ENCODE measurements at regions not wholly inside any gene's neighbourhood (a gene's known extent, or its start where the extent isn't known, plus 50 kb on each side); places are given as distances from the start of the nearest gene placed in this dataset.
A peak's percentile ranks its signal among the peaks of the same experiment; 100 is the strongest.

DNA sequence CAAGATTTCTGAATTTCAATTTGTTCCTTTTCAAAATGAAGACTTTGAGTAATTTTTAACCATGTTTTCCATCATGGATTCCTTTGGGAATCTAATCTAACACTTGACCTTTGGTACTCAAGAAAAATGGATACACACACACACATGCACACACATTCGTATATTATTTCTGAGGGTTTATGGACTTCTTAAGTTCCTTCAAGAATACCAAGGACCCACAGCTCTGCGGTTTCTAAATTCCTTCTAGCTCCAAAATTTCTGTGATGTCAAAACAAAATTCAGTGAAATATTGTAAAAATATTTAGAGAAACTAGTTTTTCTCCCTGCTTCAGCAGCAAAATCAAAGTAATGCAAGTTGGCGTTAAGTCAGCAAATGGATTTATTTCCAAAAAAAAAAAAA, 98.3 kb upstream of the FAM13C start:
- TF ChIP-seq, protein P1, sequence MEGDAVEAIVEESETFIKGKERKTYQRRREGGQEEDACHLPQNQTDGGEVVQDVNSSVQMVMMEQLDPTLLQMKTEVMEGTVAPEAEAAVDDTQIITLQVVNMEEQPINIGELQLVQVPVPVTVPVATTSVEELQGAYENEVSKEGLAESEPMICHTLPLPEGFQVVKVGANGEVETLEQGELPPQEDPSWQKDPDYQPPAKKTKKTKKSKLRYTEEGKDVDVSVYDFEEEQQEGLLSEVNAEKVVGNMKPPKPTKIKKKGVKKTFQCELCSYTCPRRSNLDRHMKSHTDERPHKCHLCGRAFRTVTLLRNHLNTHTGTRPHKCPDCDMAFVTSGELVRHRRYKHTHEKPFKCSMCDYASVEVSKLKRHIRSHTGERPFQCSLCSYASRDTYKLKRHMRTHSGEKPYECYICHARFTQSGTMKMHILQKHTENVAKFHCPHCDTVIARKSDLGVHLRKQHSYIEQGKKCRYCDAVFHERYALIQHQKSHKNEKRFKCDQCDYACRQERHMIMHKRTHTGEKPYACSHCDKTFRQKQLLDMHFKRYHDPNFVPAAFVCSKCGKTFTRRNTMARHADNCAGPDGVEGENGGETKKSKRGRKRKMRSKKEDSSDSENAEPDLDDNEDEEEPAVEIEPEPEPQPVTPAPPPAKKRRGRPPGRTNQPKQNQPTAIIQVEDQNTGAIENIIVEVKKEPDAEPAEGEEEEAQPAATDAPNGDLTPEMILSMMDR (IDR thresholded peaks at IDR 0.05; ENCODE audit: low read depth, low read length, missing control alignments) = no peak
- in situ Hi-C loops (cut with HindIII; ENCODE audit: low sequenced_read_pairs) = no loop called here

DNA sequence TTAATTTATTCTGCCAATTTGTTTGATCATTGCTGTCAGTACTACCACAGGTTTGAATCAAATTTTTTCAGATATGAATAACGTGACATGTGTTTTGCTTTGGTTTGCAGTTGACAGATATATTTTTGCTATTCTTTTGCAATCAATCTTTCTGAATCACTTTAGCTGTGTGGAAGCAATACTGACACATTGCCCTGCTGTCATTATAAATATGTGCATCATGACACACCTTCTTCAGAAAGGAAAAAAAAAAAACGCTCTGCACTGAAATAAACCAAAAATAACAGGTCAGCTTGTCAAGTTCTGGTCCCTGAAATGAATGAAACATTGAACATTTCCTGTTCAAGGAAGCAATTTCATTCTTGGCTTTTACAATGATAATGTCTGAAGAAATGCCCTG, 93.8 kb upstream of the FAM13C start:
- TF ChIP-seq, protein P1 (IDR thresholded peaks at IDR 0.05; ENCODE audit: low read depth, low read length, missing control alignments) = no peak
- H3K4me3 ChIP-seq (ENCODE audit: low read depth, low read length) = no peak overlapping the region
- in situ Hi-C loops (cut with HindIII; ENCODE audit: low sequenced_read_pairs) = no loop called here
- no peak for DNase-seq (ENCODE audit: low read depth)

More for the DNA sequence above, 98.3 kb upstream of the FAM13C start:
- no peak overlapping the region for H3K4me3 ChIP-seq (ENCODE audit: low read depth, low read length)
- no peak for DNase-seq (ENCODE audit: low read depth)

DNA sequence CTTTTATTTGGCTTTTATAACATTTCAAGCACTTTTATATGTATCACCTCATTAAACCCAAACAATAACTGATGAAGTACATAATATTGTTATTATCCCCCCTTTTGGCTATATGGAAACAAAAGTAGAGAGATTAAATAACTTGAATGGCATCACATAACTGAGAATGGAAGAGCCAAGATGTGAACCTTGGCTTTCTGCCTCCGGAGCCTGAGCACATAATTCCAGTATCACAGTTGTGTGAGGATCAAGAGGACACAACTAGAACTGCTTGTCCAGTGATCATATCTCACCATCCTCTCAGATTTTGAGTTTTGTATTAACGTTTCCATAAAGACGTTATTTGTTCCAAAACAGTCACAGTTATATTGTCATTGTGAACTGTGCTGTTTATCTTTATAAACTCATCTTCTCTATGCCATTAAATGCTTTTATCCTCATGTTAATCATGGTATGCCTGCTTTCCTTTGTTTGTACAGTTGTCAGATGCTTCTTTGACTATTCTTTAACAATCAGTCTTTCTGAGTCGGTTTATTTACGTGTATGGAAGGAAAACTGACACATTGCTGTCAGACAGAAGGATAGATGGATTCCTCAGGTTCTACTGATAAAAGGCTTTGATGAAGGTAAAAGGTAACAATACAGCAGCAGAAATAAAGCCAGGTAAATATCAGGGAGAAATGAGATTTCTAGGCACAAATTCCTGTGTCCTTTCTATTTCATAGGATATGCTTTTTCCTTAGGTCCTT, 92.0 kb upstream of the FAM13C start:
- no peak overlapping the region for H3K4me3 ChIP-seq (ENCODE audit: low read depth, low read length)
- no peak for DNase-seq (ENCODE audit: low read depth)
- in situ Hi-C loops (cut with HindIII; ENCODE audit: low sequenced_read_pairs) = no loop called here
- TF ChIP-seq, protein P1 (IDR thresholded peaks at IDR 0.05; ENCODE audit: low read depth, low read length, missing control alignments) = no peak

DNA sequence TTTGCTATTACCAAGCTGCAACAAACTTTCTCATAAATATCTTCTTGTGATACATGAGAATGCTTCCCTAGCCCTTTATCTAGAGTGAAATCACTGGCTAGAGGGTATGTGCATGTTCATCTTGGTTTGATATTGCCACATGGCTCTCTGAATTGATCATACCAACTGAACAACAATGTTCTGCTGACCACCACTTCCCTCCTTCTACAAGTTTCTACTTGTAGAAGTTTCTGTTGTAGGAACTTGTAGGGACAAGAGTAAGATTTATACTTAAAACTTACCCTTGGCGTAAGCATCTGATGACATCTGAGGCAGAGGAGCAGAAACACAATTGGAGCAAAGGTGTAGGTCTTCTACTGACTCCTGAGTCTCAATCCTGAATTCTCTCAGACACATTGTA, 86.3 kb upstream of the FAM13C start:
- DNase-seq (ENCODE audit: low read depth) = no peak
- H3K4me3 ChIP-seq (ENCODE audit: low read depth, low read length) = no peak overlapping the region
- TF ChIP-seq, protein P1 (IDR thresholded peaks at IDR 0.05; ENCODE audit: low read depth, low read length, missing control alignments) = no peak
- in situ Hi-C loops (cut with HindIII; ENCODE audit: low sequenced_read_pairs) = no loop called here

DNA sequence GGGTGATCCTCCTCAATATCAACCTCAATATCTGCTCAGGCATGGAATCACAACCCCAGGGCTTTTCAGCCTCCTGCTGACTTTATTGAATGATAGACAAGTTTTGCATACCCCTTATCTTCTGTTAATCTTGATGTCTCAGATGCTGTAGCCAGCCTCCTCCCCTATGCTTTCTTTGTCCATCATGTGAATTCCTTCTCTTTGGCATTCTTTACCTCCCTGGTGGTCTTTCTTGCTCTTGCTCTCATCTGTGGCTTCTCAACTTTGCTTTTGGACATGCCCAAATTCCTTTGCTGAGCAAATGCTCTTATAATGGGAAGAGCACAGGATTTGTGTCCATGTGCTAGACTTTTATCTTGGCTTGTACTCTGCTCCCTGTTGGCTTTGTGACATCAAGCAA, 73.4 kb upstream of the FAM13C start:
- DNase-seq (ENCODE audit: low read depth) = no peak

DNA sequence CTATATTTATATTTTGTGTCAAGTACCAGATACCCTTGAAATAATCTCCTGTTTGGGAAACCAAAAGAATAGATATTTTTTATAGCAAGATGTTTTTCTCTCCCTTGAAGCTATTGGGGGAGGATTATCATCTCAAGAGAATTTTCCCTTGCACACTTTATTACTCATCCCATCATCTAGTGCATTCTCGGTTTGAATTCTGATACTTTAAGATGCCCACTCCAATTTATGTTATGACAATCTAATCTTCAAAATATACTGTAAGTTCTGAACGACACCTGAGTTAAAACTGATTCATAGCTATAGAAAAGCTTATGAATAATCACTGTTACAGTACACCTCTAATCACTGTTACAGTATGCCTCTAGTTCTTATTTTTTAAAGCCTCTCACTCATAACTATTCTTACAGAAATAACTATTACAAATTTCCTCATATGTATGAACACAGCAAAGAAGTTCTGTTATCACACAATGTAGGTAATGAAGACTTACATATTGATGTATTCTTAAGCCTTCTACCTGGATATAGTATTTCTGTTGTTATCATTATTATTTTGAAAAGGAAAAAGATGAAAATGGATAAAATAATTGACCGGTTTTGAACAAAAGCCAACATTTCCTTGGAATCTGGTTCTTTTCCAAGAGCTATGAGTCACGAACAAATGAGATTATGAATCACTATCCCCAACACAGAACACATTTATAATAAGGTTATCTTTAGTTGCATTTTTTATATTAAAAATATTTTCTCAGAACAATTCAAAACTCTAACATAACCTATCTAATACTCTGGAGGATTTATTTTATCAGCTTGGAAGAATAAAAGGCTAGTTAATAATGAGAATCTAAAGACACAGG, 72.3 kb upstream of the FAM13C start:
- TF ChIP-seq, protein P1 (IDR thresholded peaks at IDR 0.05; ENCODE audit: low read depth, low read length, missing control alignments) = no peak
- DNase-seq (ENCODE audit: low read depth) = peak; percentile 28
- no peak overlapping the region for H3K4me3 ChIP-seq (ENCODE audit: low read depth, low read length)
- in situ Hi-C loops (cut with HindIII; ENCODE audit: low sequenced_read_pairs) = no loop called here

More for the DNA sequence above, 73.4 kb upstream of the FAM13C start:
- H3K4me3 ChIP-seq (ENCODE audit: low read depth, low read length) = no peak overlapping the region
- TF ChIP-seq, protein P1 (IDR thresholded peaks at IDR 0.05; ENCODE audit: low read depth, low read length, missing control alignments) = no peak
- in situ Hi-C loops (cut with HindIII; ENCODE audit: low sequenced_read_pairs) = no loop called here

All from astrocyte of the cerebellum (primary cell).